HG03439 (cell line): ENCODE measurements at regions not wholly inside any gene's neighbourhood (a gene's known extent, or its start where the extent isn't known, plus 50 kb on each side); places are given as distances from the start of the nearest gene placed in this dataset.

Experiments used
- ATAC-seq: cut with Tn5 transposase; IDR thresholded peaks from one replicate; pipeline ENCODE4 v1.9.1; 2021; ENCODE audit warnings: mild to moderate bottlenecking, moderate library complexity; ENCODE audit not compliant: unreplicated experiment

- ATAC-seq, result no peak
Observed at GRCh38 chr12:24425601-24425970, 476.1 kb upstream of the SOX5 start.

GRCh38 chr12:24424889-24425600 lies 475.6 kb upstream of the SOX5 start:
- ATAC-seq, result no peak

- ATAC-seq, result no peak
Observed at GRCh38 chr12:24424376-24424775, 474.9 kb upstream of the SOX5 start.

- no peak for ATAC-seq
Observed at GRCh38 chr12:24423611-24424010, 474.1 kb upstream of the SOX5 start.

- ATAC-seq, result no peak
Observed at GRCh38 chr12:24421759-24422158, 472.3 kb upstream of the SOX5 start.

- no peak for ATAC-seq
Observed at GRCh38 chr12:24418157-24418556, 468.7 kb upstream of the SOX5 start.

- no peak for ATAC-seq
Observed at GRCh38 chr12:24416423-24417109, 467.1 kb upstream of the SOX5 start.

GRCh38 chr12:24415934-24416333 lies 466.5 kb upstream of the SOX5 start:
- ATAC-seq, result no peak

DNA sequence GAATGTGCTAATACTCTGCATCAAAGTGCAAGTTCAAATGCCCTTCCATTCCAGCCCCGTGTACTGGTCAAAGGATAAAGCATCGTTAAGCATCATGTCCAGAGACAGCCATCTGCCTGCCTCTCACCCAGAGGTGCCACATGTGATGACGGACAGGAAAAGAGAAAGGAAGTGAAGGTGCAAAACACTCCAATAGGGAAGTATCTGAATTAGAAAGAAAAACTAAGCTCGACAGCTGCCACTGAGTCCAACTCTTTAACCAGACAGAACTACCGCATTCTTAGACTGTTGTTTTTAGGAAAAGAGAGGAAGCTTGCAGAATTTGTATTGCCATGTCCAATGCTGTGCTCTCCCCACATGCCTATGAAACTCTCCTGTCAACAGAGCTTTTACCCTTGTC lies 465.0 kb upstream of the SOX5 start:
- no peak for ATAC-seq

- ATAC-seq, result no peak
Observed at GRCh38 chr12:24411948-24412347, 462.5 kb upstream of the SOX5 start.

DNA sequence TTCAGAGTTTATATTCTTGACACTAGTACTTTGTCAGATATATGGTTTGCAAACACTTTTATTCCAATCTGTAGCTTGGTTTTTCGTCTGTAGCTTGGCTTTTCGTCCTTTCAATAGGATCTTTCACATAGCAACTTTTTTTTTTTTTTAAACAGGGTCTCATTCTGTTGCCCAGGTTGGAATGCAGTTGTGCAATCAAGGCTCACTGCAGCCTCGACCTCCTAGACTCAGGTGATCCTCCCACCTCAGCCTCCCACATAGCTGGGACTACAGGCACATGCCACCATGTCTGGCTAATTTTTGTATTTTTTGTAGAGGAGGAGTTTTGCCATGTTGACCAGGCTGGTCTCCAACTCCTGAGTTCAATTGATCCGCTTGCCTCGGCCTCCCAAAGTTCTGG lies 460.4 kb upstream of the SOX5 start:
- ATAC-seq, result no peak

GRCh38 chr12:24408305-24408704 lies 458.8 kb upstream of the SOX5 start:
- ATAC-seq, result no peak

DNA sequence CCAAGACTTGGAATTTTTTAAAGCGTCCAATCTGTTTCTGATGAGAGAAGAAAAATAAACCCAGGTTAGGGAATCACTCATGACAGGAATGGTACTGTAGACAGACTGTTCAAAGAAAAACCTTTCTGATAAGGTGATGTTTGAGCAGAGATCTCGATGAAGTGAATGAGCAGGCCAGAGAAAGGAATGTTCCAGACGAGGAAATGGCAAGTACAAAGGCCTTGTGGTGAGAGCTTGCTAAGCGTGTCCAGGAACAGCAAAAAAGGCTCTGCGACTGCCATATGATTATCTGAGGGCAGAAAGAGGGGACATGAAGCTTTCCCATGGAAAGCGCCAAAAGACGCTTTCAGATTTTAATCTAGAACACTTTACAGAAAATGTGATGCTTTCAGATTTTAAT lies 458.4 kb upstream of the SOX5 start:
- no peak for ATAC-seq

- no peak for ATAC-seq
Observed at GRCh38 chr12:24404086-24404815, 454.8 kb upstream of the SOX5 start.

GRCh38 chr12:24400533-24400932 lies 451.1 kb upstream of the SOX5 start:
- ATAC-seq, result no peak

GRCh38 chr12:24398605-24399004 lies 449.1 kb upstream of the SOX5 start:
- ATAC-seq, result no peak

GRCh38 chr12:24396224-24396623 lies 446.8 kb upstream of the SOX5 start:
- ATAC-seq, result no peak

DNA sequence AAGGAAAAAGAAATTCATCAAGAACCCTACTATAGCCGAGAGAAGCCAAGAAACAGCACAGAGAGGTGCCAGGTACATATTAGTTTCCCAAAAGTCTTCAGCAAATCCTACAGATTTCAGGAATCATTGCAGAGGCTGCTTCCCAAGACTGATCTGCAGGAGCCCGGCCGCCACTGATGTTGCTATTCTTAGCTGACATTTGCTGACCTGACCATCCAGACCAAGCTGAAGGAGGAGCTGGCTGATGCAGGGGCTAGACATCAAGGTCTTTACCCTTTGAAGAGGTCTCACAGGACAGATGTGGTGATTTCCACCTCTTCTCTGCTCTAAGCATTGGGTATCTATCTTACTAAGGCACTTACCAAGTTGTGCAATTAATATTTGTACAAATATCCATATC lies 444.8 kb upstream of the SOX5 start:
- no peak for ATAC-seq

GRCh38 chr12:24393071-24393470 lies 443.6 kb upstream of the SOX5 start:
- no peak for ATAC-seq

- ATAC-seq, result no peak
Observed at GRCh38 chr12:24389394-24389793, 439.9 kb upstream of the SOX5 start.

- no peak for ATAC-seq
Observed at GRCh38 chr12:24387381-24387780, 437.9 kb upstream of the SOX5 start.

DNA sequence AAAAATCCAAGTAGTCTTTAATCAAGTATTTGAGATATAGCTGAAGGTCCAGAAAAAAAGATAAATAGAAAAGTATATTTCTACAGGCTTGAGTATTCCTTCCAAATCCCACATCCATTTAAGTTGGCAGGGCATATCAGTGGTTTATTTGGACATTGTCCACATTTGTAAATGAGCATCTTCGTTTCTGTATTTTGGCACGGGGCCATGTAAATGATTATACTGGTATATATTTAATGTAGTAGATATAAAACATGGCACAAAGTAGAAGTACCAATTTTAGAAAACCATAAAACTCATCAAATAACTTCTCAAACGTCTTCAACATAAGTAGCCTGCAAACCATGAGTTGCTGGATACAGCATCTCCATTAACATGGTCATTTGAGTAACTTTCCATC lies 437.4 kb upstream of the SOX5 start:
- ATAC-seq, result no peak
